Calu3 (cell line): ENCODE measurements at regions not wholly inside any gene's neighbourhood (a gene's known extent, or its start where the extent isn't known, plus 50 kb on each side); places are given as distances from the start of the nearest gene placed in this dataset.

Source experiments
- BruUV-seq: library from RNA; stranded (reverse); fragments of 400-500 nt; replicated peaks from 2 replicates; lab custom pipeline; 2021; lab: Mats Ljungman, UMichigan
- CTCF ChIA-PET: fragments of 300-600 bp; sonication (Branson Sonifier 250); formaldehyde crosslinking; loops from one replicate; lab custom pipeline; 2022; ENCODE audit warnings: antibody characterized with exemption; lab: Charles Lee
- DNase-seq: peaks from one replicate; pipeline ENCODE4 v3.0.0; 2022
- H3K27ac Mint-ChIP-seq: one replicate; pipeline ENCODE4 v1.8.0; 2022; ENCODE audit warnings: mixed read lengths; ENCODE audit not compliant: unreplicated experiment
- H3K27me3 Mint-ChIP-seq: one replicate; pipeline ENCODE4 v1.8.0; 2022; ENCODE audit warnings: mixed read lengths; ENCODE audit not compliant: unreplicated experiment
- H3K36me3 Mint-ChIP-seq: one replicate; pipeline ENCODE4 v1.8.0; 2022; ENCODE audit warnings: mild to moderate bottlenecking, moderate library complexity, mixed read lengths; ENCODE audit not compliant: insufficient read depth, unreplicated experiment
- H3K4me1 Mint-ChIP-seq: one replicate; pipeline ENCODE4 v1.8.0; 2022; ENCODE audit warnings: mild to moderate bottlenecking, low read depth, mixed read lengths; ENCODE audit not compliant: unreplicated experiment
- H3K4me3 Mint-ChIP-seq: one replicate; pipeline ENCODE4 v1.8.0; 2022; ENCODE audit warnings: mild to moderate bottlenecking, low read depth, moderate library complexity, mixed read lengths; ENCODE audit not compliant: unreplicated experiment
- H3K9me3 Mint-ChIP-seq: one replicate; pipeline ENCODE4 v1.8.0; 2022; ENCODE audit warnings: low read depth, mixed read lengths; ENCODE audit not compliant: unreplicated experiment
- intact Hi-C: fragments of 100-400 bp; cut with micrococcal nuclease; formaldehyde crosslinking; loops from one replicate; pipeline ENCODE4 v1.10.0; 2022; ENCODE audit not compliant: unreplicated experiment
- TF ChIP-seq, protein P1 (sequence below): fragments of 200-600 bp; IDR thresholded peaks from one replicate; pipeline ENCODE4 v1.8.0; 2022; ENCODE audit warnings: antibody characterized with exemption; ENCODE audit not compliant: unreplicated experiment

DNA sequence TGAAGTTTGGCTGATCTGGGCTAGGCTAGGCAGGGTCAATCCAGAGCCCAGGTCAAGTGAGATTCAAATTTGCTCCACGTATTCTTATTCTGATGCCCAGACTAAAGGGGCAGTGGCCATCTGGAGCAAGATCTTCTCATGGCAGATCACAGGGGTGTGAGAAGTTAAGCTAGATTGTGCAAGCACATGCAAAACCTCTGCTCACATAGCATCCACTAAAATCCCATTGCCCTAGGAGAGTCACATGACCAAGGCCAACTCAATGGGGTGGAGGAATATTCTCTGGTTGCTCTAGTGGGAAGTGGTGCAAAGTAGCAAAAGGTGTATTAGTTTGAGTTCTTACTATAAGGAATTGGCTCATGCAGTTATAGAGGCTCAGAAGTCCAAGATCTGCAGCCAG, 318.4 kb upstream of the ASIC2 start:
- H3K27ac Mint-ChIP-seq = no peak overlapping the region
- TF ChIP-seq, protein P1, sequence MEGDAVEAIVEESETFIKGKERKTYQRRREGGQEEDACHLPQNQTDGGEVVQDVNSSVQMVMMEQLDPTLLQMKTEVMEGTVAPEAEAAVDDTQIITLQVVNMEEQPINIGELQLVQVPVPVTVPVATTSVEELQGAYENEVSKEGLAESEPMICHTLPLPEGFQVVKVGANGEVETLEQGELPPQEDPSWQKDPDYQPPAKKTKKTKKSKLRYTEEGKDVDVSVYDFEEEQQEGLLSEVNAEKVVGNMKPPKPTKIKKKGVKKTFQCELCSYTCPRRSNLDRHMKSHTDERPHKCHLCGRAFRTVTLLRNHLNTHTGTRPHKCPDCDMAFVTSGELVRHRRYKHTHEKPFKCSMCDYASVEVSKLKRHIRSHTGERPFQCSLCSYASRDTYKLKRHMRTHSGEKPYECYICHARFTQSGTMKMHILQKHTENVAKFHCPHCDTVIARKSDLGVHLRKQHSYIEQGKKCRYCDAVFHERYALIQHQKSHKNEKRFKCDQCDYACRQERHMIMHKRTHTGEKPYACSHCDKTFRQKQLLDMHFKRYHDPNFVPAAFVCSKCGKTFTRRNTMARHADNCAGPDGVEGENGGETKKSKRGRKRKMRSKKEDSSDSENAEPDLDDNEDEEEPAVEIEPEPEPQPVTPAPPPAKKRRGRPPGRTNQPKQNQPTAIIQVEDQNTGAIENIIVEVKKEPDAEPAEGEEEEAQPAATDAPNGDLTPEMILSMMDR = no peak
- no TSS peak for BruUV-seq
- H3K9me3 Mint-ChIP-seq = no peaks in the 10 kb centered on the region
- H3K4me3 Mint-ChIP-seq = no peak overlapping the region
- H3K36me3 Mint-ChIP-seq = no peaks in the 10 kb centered on the region
- CTCF ChIA-PET = no interaction called here
- intact Hi-C loops = no loop called here
- H3K27me3 Mint-ChIP-seq = peaks cover 37% of the 10 kb centered on the region
- no peaks in the 10 kb centered on the region for H3K4me1 Mint-ChIP-seq
- DNase-seq = no peak

DNA sequence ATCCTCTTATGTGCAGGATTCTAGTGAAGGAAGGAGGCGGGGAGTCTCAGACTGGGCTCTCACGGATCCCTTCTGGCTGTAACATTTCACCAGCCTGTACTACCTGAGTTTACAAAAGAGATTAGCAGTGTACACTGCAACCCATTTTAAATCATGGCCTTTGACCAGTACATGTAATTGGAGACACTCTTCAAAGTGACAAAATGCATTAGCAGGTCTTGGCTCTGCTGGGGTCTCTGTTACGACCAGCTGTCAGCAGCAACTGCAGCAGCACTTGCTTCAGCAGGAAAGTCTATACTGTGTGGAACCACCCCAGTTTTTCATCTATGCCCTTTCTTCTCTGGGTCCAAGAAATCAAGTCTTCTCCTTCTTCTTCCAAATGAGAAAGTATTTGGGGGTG, 322.8 kb upstream of the ASIC2 start:
- no peak for DNase-seq
- no peaks in the 10 kb centered on the region for H3K36me3 Mint-ChIP-seq
- intact Hi-C loops = no loop called here
- BruUV-seq = no TSS peak
- CTCF ChIA-PET = no interaction called here
- no peaks in the 10 kb centered on the region for H3K4me1 Mint-ChIP-seq
- no peak overlapping the region for H3K27ac Mint-ChIP-seq
- TF ChIP-seq, protein P1 = no peak
- no peaks in the 10 kb centered on the region for H3K9me3 Mint-ChIP-seq
- H3K27me3 Mint-ChIP-seq = peaks cover 8% of the 10 kb centered on the region
- no peak overlapping the region for H3K4me3 Mint-ChIP-seq

DNA sequence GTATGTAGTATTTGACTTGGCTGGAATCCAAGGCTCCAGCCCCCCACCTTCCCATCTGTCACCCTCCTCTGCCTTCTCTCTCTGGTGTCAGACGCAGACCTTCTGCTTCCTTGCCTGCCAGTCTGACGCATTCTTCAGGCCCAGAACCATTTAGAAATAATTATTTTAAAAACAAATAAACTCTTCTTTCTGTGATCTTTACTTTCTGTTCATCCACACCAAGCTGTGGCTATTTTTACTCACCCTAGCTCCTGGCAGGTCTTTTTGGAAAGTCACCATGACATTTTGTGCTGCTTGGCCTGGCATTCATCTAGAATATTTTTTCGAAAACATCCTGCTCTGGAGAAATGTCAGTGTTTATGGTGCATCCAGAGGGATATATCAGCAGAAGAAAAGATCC, 330.7 kb upstream of the ASIC2 start:
- Mint-ChIP-seq H3K4me1 (no peaks in the 10 kb centered on the region), H3K27ac (no peak overlapping the region), H3K9me3 (no peaks in the 10 kb centered on the region), H3K27me3 (peaks cover 66% of the 10 kb centered on the region), H3K4me3 (no peak overlapping the region), H3K36me3 (no peaks in the 10 kb centered on the region)
- BruUV-seq = no TSS peak
- no peak for DNase-seq
- TF ChIP-seq, protein P1 = no peak
- intact Hi-C loops = no loop called here
- CTCF ChIA-PET = no interaction called here

DNA sequence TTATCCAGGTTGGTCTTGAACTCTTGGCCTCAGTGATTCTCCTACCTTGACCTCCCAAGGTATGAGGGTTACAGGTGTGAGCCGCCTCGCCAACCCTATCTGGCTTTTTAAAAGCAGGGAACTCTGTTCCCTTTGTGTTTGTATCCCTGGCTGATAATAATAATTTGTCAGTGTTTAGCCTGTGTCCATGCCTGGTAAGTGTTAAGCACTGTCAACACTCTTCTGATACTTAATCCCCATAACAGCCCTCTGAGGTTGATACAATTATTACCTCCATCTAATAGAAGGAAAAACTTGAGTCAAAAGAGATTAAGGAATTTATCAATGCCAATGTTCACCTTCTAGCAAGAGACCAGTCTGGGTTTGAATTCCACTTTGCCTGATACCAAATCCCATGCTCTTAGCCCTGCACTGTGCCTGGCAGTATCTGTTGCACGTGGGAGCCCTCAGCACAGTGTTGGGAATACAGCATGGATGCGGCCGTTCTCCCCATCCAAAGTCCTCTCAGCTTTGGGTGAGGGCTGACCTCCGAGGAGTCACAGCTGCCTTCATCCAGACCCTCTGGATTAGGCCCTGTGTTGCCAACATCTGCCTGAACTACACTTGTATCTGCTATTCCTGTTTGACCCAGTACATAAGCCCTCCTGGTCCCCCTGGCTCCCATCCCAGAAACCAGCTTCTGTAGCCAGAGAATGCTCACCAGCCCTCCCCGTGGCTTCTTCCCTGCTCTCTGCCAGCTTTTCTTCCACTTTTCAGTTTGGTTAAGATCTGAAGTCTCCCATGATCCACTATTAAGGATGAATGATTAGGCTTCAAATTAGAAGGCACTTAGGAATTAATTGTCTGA, 335.6 kb upstream of the ASIC2 start:
- H3K36me3 Mint-ChIP-seq = no peaks in the 10 kb centered on the region
- no peak overlapping the region for H3K27ac Mint-ChIP-seq
- H3K4me1 Mint-ChIP-seq = no peaks in the 10 kb centered on the region
- DNase-seq = no peak
- no TSS peak for BruUV-seq
- H3K9me3 Mint-ChIP-seq = no peaks in the 10 kb centered on the region
- intact Hi-C loops = no loop called here
- TF ChIP-seq, protein P1 = no peak
- H3K4me3 Mint-ChIP-seq = no peak overlapping the region
- CTCF ChIA-PET = no interaction called here
- H3K27me3 Mint-ChIP-seq = peaks cover 89% of the 10 kb centered on the region
